ENCODE measurements at regions not wholly inside any gene's neighbourhood (a gene's known extent, or its start where the extent isn't known, plus 50 kb on each side); places are given as distances from the start of the nearest gene placed in this dataset.
"Not testable (repeated sequence)": the region's sequence is repeated elsewhere in the genome, so short reads cannot be mapped to it uniquely, and the experiment has no call there.

DNA sequence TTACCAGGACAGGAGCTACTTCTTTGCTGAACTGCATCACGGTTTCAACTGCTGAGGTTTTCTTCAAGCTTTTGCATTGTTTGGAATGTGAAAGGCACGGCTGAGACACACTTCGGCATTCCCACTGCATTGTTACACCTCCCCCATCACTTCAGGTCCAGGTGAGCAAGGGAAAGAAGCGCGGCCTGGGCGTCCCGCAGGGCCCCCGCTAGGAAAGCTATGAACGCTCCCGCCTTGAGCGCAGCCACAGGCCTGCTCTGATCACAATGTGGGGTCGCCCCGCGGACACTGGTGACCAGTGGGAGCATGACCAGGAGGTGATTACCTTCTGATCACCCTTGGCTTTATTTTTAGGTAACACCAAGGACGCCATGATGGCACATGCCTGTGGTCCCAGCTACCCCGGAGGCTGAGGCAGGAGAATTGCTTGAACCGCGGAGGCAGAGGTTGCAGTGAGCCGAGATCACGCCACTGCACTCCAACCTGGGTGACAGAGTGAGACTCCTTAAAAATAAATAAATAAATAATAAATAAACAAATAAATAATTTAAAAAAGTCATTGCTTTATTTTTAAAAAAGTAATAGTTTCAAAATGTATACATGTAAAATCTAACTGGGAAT, 82.2 kb upstream of the ANTXRL start:
- not testable (repeated sequence) for DNase-seq

DNA sequence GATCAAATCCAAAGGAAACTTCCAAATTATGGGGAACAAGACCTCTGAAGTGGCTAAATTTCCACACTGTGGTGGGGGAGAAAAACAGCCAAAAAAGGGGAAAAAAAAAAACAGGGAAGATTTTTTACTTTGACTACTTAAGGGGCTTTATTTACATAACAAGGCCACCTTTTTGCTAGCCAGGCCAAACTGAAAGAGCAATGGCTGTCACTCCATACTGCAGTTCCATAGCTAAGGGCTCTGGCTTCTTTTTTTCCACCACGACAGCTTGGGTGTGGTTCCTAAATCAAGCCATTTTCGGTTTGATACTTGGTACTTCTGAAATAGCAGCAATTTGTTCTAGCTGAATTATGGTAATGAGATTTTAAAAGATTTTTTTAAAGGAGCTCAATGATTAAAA, 76.4 kb upstream of the ANTXRL start:
- DNase-seq, result not testable (repeated sequence)

DNA sequence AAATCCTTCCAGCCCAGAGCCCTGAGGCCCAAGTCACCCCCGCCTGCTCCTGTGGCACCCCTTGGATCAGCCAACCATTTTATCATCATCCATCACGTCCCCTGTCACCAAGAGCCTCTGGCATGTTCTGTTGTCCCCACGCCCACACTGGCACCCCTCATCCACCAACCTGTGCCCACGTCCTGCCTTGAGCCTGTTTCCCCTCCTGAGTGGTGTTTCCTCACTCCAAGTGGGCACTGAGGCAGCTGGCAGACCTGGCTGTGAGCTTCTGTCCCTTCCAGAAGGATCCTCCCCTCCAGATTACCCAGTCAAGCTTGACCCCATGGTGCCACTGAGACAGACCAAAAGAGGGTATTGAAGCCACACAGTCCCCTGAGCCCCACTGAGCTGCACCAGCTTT, 71.4 kb upstream of the ANTXRL start:
- no peak for DNase-seq

DNA sequence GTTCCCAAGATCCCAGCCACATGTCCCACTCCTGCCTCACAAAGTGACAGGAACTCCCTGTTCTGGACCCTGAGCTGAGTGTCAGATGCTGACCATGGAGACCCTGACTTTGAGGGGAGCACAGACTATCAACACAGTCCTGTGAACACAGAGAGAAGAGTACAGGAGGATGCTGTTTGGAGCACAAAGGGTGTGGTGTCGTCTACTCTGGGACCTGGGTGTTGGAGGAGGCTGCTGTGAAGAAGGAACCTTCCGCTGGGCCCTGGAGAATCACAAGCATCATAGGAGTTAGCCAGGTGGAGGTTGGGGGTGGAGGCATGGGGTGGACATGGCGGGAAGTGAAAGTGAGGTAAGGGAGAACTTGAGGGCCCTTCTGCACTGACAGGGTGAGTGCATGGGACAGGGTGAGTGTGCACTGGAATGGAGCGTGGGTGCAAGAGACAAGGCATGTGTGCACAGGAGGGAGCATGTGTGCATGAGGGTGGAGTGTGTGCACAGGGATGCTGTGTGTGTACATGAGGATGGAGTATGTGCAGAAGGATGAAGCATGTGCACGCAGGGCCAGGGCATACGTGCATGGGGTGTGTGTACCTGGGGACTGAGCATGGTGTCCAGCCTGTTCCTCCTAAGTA, 70.7 kb upstream of the ANTXRL start:
- DNase-seq, result no peak

DNA sequence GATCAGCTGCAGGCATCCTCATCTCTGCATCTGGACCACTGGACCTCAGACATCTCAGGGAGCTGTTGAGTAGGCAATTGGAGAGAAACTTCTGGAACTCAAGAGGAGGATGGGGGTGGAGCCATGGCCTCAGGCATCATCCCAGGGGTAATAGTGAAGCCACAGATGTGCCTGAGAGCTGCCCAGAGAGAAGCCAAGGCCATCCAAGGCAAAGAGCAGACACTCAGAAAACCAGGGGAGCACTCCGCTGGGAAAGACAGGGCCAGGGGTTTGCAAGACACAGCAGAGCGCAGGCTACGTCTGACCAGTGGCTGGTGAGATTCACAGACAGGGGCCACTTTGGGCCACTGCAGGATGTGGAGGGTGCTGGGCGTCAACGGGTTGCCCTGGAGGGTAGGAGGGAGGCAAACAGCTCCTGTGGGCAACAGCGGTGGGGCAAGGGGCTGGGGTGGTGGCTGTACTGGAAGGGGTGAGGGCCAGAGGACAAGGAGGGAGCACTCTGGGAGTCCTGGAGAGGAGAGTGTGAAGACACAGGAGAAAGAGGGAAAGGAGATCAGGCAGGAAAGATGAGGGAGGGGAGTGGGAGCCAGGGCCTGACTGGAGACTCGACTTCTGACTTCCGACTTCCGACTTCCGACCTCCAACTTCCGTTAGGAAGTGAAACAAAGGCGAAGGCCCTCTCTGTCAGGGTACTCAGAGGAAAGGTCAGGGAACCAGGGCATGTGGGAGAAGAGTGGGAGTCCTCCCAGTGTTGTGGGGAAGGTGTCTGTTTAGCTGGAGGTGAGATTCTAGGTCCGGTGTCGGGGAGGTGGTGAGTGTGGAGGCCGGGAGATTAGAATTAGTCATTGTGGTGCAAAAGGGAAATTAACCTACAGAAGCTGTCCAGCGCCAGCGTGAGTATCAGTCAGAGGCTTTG, 69.7 kb upstream of the ANTXRL start:
- DNase-seq, result no peak

DNA sequence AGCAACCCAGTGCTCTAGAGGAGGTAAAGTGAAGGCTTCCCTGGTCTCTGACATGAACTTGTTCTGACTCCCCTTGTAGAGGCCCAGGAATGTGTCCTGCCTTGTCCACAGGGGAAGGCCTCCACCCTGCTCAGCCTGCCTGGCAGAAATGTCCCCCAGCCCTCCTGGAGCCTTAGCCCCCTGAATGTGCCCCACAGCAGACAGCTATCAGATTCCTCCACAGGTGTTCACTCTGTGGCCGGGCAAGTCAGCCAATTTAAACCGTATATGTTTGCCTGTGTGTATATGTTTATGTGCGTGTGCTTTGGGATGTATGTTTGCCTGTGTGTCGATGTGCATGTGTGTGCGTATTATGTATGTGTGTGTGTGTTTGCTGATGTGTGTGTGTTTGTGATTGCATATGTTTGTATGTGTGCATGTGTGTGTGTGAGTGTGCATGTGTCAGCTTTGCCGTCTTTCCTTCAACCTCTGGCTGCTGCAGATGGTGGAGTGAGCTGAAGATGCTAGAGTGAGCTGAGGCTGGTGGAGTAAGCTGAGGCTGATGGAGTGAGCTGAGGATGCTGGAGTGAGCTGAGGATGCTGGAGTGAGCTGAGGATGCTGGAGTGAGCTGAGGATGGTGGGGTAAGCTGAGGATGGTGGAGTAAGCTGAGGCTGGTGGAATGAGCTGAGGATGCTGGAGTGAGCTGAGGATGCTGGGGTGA, 68.9 kb upstream of the ANTXRL start:
- no peak for DNase-seq

DNA sequence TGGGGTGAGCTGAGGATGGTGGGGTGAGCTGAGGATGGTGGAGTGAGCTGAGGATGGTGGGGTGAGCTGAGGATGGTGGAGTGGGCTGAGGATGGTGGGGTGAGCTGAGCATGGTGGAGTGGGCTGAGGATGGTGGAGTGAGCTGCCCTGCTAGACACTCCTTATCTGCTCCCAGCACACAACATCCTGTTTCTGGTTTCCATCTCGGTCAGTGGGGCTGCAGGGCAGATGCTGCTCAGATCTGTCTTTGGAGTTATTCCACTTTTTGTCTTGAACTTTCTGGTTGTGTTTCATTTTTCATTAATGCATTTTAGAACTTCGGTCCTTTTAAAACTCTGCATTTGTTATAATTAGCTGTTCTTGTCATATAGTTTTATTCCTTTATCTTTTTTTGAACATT, 67.9 kb upstream of the ANTXRL start:
- no peak for DNase-seq

DNA sequence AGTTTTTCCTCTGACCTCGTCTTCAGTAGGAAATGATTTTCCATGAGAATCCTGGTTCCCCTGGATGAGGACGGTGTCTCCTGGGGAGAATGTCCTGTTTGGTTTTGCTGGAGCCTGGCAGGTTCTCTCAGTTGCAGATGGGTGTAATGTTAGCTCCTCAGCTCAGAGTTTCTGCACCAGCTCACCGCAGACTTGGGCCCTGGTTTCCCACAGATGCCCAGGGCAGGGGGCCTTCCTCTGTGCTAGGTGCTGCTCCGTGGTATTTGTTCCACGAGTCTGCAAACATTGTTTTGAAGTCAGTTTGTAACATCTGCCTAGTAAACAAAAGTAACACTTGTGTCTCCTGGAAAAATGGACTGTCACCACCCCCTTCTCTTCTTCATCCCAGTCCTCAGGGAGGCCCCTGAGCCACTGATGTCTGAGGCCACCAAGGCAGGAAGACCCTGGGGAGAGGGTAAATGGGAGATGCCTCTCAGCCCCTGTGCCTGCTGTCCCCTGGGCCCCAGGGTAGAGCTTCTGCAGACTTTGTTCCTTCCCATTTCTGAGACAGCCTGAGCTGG, 67.3 kb upstream of the ANTXRL start:
- not testable (repeated sequence) for DNase-seq

DNA sequence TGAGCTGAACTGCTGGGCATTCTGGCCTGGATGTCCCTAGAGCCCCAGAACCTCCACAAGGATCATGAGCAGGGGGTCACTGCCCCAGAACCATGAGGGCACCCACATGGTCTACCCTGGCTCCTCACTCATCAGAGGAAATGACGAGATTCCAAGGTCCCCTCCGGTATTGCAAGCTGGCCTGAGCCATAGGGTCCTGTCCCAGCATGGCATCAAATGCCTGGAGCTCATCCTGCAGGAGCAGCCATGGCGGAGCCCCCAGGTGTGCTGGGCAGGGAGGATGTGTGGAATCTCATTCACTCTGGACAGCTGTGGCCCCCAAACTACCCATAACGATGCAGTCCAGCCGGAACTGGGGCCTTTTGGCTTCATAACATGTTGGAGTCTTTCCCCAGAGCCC, 66.6 kb upstream of the ANTXRL start:
- no peak for DNase-seq

DNA sequence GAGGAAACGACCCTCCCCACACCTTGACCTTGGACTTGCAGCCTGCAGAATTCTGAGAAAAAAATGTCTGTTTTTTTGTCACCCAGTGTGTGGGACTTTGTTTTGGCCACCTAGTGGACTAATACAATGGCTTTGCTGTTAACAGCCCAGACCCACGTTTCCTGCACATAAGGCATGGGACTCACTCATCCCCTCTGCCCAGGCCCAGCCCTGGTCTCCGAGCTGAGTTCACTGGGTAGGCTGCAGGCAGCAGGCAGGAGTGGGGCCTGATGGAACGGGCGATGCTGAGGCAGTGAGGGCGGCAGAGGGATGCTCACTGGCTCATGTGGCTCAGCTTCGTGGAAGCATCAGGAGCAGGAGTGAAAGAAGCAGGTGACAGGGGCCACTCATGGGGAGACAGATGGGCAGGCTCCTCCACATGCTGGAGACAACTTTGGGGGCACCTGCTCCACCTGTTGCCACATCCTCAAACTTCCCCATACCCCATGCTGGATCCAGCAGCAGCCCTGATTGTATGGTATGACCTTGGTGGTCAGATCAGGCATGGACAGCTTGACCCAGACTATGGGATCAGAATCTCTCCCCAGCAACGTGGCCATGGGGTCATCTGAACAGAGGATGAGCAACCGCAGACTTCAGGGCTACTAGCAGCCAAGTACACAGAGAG, 65.8 kb upstream of the ANTXRL start:
- no peak for DNase-seq

DNA sequence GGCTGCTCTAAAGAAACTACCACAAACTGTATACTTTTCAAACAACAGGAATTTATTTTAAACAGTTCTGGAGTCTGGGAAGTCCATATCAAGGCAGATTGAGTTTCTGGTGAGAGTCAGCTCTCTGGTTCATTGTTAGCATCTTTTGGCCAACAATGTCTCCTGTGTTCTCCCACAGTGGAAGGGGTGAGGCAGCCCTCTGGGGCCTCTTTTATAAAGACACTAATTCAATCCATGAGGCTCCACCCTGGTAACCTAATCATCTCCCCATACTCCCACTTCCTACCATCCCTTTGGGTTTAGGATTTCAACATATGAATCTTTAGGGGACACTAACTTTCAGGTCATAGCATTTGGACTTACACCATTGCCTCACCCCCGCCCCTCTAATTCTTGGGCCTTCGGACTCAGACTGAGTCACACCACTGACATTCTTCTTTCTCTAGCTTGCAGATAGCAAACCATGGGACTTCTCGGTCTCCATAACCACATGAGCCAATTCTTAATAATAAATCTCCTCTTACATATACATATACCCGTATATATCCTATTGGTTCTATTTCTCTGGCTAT, 64.3 kb upstream of the ANTXRL start:
- DNase-seq, result no peak

DNA sequence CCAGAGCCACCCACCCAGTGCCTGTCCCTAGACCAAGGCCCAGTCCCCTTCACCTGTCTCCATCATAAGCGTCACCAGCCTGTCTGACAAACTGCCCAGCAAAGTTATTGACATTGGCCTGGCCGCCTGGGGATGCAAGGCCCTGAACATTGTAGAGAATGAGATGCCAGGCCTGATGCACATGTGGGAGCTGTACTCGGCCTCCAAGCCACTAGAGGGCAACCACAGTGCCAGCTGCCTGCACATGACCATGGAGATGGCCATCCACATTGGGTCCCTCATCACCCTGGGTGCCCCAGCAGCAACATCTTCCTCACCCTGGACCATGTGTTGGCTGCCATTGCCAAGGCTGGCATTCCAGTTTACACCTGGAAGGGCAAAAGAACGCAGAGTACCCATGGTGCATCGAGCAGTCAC, 63.7 kb upstream of the ANTXRL start:
- no peak for DNase-seq

DNA sequence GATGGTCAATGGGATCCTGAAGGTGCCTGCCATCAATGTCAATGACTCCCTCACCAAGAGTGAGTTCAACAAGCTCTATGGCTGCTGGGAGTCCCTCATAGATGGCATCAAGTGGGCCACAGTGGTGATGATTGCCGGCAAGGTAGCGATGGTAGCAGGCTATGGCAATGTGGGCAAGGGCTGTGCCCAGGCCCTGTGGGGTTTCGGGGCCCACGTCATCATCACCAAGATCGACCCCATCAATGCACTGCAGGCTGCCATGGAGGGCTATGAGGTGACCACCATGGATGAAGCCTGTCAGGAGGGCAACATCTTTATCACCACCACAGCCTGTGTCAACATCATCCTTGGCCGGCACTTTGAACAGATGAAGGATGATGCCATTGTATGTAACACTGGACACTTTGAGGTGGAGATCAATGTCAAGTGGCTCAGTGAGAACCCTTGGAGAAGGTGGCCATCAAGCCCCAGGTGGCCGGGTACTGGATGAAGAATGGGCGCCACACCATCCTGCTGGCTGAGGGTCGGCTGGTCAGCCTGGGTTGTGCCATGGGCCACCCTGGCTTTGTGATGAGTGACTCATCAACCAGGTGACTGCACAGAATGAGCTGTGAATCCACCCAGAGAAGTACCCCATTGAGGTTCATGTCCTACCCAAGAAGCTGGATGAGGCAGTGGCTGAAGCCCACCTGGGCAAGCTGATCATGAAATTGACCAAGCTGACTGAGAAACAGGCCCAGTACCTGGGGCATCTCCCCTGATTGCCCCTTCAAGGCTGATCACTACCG, 63.0 kb upstream of the ANTXRL start:
- no peak for DNase-seq

DNA sequence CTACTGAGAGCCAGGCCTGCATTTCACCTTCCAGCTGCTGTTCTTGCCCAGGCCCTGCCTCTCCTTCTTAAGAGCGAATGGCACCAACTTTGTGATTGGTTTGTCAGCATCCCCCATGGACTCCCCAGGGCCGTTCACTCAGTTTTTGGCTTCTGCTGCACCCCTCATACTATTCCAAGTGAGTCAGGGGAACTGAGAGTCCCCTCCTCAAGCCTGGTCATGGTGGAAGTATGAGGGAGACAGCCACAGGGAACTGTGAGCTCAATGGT, 62.4 kb upstream of the ANTXRL start:
- DNase-seq, result no peak

DNA sequence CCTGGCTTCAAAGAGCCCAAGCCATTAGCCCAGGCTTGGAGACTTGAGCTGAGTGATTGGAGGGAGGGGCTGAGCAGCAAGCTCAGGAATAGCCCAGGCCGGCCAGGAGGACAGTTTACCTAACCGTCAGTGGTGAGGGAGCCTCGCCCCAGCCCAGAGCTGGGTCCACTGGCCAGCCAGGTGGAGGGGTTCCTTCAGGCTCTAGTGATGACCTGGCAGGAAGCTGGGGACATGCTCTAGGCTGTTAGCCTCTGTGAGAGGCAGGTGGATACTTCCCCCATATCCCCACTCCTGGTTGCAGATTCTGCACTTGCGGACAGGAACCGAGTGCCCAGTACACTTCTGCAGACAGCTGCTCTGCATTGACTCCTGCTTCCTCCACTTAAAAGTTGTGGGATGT, 61.2 kb upstream of the ANTXRL start:
- DNase-seq, result no peak

DNA sequence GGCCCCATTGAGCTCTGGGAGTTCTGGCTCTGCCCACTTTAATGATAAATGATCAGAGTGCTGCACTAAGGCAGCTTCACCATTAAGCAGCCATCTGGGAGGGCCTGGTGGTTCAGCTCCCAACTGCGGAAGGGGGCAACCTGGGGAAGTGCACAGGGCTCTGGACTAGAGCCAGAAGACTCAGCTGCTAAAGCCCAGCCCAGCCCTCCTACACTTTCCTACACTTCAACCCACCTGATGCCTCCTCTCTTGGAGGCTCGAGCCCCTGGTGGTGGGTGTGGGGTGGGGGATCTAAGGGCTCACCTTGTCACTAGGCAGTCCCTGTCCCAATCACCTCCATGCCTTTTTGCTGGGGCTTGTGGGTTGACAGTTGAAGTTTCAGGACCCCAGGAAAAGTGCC, 60.6 kb upstream of the ANTXRL start:
- no peak for DNase-seq

DNA sequence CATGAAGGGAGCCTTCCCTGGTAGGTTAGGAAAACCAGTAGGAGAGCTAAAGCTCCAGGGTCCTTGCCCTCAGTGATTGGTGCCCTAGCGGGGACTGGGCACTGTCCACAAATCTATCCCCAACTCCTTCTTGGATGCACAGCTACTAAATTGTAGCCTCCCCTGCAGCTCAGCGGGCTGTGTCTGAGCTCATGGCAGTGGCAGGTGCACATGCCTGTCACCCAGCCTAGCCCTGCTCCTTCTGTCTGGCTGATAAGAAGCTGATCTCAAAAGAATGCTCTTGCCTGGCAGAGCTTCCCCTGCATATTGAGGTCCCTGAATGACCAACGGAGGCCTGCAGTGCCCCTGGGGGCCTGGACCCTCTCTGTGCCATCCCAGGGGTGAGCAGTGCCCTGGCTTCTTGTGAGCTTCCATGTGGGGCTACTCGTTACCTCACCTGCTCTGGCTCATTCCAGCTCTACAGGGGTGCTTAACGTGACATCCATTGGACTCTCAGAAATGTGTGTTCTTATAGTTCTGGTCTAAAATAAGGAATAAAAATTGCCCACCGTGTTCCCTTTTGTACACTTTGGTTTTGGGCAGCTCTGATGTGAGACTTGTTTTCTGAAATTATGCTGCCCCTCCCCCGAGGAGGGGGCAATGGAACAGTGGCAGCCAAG, 59.8 kb upstream of the ANTXRL start:
- DNase-seq, result no peak

DNA sequence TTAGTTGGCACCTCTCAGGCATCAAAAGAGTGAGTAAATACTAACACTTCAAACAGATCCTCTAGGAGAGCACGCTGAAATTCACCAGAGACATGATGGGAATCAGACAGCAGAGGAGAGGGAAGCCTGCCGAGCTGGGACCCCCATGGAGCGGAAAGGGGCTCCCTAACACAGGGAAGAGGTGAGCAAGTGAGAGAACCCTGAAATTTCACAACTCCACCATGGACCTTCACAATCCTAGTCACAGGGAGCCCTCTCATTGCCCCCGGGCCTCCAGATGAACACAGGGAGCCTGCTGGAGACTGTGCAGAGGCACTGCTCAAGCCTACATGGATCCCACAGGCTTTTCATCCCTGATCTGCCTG, 59.2 kb upstream of the ANTXRL start:
- DNase-seq, result no peak

DNA sequence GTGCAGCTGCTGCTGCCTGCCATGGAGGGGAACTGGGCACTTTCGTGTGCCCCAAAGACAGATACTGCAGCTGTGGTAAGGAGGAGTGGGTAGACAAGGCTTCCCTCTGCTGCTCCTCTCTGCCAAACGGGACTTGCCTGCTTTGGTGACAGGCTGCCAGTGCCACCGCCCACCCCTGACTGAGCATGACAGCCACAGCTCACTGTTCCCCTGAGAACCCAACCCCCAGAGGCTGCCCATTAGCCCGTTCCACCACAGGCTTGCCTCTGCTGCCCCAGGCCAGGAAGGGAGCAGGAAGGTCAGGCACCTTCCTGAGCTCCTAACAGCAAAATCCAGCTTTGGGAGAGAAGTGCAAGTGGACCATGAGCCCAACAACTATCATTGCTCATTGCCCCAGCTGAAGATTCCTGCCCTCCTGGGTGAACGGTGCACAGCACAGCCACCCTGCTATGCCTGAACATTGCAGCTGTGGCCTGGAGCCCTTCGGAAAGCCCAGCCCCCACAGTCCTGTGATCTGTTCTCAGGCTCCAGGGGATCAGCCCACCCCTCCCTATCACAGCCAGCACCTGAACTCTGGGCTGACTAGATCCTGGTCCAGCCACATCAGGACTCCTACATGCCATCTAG, 58.7 kb upstream of the ANTXRL start:
- no peak for DNase-seq

DNA sequence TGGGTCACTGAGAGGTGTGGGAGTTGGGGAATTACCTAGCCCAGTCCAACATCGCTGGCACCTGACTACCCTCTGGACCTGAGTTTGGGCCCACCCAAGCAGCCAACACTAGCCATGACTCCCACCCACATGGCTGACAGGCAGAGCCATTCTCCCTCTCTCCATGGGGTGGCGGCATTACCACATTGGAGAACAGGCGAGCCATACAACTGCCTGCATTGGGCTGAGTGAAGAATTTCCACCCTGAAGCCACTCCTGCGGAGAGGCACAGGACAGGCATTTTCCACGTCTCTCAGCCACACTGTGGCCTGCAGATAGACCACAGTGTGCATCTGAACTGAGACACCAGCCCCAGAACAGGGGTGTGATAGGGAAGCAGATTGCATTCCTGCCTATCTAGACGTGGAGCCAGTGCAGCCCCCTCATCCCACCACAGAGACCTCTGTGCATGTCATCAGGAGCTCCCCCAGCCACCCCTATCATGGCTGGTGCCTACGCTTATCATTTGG, 58.2 kb upstream of the ANTXRL start:
- DNase-seq, result peak; percentile 51

Measured in hindlimb muscle (tissue), 1 donor.